Natural killer cell (primary cell): ENCODE measurements at regions not wholly inside any gene's neighbourhood (a gene's known extent, or its start where the extent isn't known, plus 50 kb on each side); places are given as distances from the start of the nearest gene placed in this dataset.

Source experiments
- ATAC-seq, 3 donors: fragments of 150-1000 bp in 2 of 3; fragments of 200-7000 bp in 1 of 3; cut with Tn5 transposase; 1 replicate in 1 of 3; 2 replicates in 2 of 3; pipeline ENCODE4 v1.10.0; 2021; ENCODE audit warnings: mild to moderate bottlenecking in 2 of 3, moderate library complexity in 2 of 3
- DNase-seq, 2 donors: peaks; one replicate each; pipeline versions ENCODE4 v3.0.0 to v3.0.0-alpha.2; 2013 to 2021; ENCODE audit warnings: mixed read lengths in 1 of 2
- H3K27ac ChIP-seq: one replicate; pipeline ENCODE4 v1.5.1; 2013; ENCODE audit warnings: mild to moderate bottlenecking, low read length
- H3K27me3 ChIP-seq: one replicate; pipeline ENCODE4 v1.6.1; 2013; ENCODE audit warnings: low read length; ENCODE audit not compliant: control insufficient read depth, insufficient read depth
- H3K36me3 ChIP-seq: one replicate; pipeline ENCODE4 v1.6.1; 2013; ENCODE audit warnings: low read length; ENCODE audit not compliant: control insufficient read depth, insufficient read depth
- H3K4me1 ChIP-seq: one replicate; pipeline ENCODE4 v1.6.1; 2013; ENCODE audit warnings: low read length; ENCODE audit not compliant: control insufficient read depth, insufficient read depth
- H3K4me3 ChIP-seq: one replicate; pipeline ENCODE4 v1.5.1; 2013; ENCODE audit warnings: low read length
- H3K9me3 ChIP-seq: one replicate; pipeline ENCODE4 v1.6.1; 2013; ENCODE audit warnings: low read length; ENCODE audit not compliant: control insufficient read depth, insufficient read depth
- H3K27ac Mint-ChIP-seq, 2 donors: one replicate each; pipeline ENCODE4 v1.8.0; 2022; ENCODE audit warnings: mild to moderate bottlenecking in 2 of 2, mixed read lengths in 2 of 2, moderate library complexity in 1 of 2
- H3K27me3 Mint-ChIP-seq, 2 donors: one replicate each; pipeline ENCODE4 v1.8.0; 2022; ENCODE audit warnings: low read depth in 2 of 2, mixed read lengths in 2 of 2
- H3K36me3 Mint-ChIP-seq: one replicate; pipeline ENCODE4 v1.8.0; 2022; ENCODE audit warnings: mixed read lengths
- H3K4me1 Mint-ChIP-seq, 2 donors: one replicate each; pipeline ENCODE4 v1.8.0; 2022; ENCODE audit warnings: mixed read lengths in 2 of 2
- H3K4me3 Mint-ChIP-seq: one replicate; pipeline ENCODE4 v1.8.0; 2022; ENCODE audit warnings: mild to moderate bottlenecking, moderate library complexity, mixed read lengths
- H3K9me3 Mint-ChIP-seq, 2 donors: one replicate each; pipeline ENCODE4 v1.8.0; 2022; ENCODE audit warnings: mixed read lengths in 2 of 2
- WGBS: methylation state at CpG from one replicate; pipeline ENCODE4 v1.1.7; 2013; ENCODE audit warnings: missing lambda C conversion rate; ENCODE audit not compliant: insufficient coverage; 5-methylcytosine and 5-hydroxymethylcytosine counted together
- intact Hi-C: fragments of 100-400 bp; cut with micrococcal nuclease; formaldehyde crosslinking; loops from one replicate; pipeline ENCODE4 v1.14.2; 2022
- TF ChIP-seq, protein P1 (sequence below): fragments of 200-600 bp; IDR thresholded peaks from one replicate; pipeline ENCODE4 v1.8.0; 2022; ENCODE audit warnings: antibody characterized with exemption

DNA sequence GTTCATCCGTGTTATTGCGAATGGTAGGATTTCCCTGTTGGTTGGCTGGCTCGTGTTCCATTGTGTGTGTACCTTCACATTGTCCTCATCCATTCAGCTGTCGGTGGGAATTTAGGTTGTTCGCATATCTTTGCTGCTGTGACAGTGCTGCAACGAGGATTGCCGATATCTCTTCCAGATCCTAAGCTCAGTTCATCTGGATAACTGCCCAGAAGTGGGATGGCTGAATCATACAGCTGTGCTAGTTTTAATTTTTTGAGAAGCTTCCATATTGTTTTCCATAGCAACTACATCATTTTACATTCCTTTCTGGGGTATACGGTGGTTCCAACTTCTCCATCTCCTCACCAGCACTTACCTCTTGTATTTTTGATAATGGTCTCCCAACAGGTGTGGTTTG is 292.8 kb upstream of the SFSWAP start:
- Mint-ChIP-seq H3K27me3 (peaks cover 8 to 10% of the 10 kb centered on the region in 2 donors), H3K4me1 (no peaks in the 10 kb centered on the region), H3K36me3 (peaks cover under 1% of the 10 kb centered on the region), H3K9me3 (no peaks in the 10 kb centered on the region), H3K27ac (no peak overlapping the region), H3K4me3 (no peak overlapping the region)
- H3K27ac ChIP-seq, result no peak overlapping the region
- ATAC-seq (no peak), DNase-seq (no peak)
- no peak overlapping the region for H3K4me3 ChIP-seq
- 93% methylated on average over 8 of the region's 8 CpGs for WGBS
- intact Hi-C loops, result no loop called here
- no peaks in the 10 kb centered on the region for H3K9me3 ChIP-seq
- H3K36me3 ChIP-seq, result no peaks in the 10 kb centered on the region
- no peaks in the 10 kb centered on the region for H3K4me1 ChIP-seq
- H3K27me3 ChIP-seq, result no peaks in the 10 kb centered on the region
- TF ChIP-seq, protein P1, sequence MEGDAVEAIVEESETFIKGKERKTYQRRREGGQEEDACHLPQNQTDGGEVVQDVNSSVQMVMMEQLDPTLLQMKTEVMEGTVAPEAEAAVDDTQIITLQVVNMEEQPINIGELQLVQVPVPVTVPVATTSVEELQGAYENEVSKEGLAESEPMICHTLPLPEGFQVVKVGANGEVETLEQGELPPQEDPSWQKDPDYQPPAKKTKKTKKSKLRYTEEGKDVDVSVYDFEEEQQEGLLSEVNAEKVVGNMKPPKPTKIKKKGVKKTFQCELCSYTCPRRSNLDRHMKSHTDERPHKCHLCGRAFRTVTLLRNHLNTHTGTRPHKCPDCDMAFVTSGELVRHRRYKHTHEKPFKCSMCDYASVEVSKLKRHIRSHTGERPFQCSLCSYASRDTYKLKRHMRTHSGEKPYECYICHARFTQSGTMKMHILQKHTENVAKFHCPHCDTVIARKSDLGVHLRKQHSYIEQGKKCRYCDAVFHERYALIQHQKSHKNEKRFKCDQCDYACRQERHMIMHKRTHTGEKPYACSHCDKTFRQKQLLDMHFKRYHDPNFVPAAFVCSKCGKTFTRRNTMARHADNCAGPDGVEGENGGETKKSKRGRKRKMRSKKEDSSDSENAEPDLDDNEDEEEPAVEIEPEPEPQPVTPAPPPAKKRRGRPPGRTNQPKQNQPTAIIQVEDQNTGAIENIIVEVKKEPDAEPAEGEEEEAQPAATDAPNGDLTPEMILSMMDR, result no peak

DNA sequence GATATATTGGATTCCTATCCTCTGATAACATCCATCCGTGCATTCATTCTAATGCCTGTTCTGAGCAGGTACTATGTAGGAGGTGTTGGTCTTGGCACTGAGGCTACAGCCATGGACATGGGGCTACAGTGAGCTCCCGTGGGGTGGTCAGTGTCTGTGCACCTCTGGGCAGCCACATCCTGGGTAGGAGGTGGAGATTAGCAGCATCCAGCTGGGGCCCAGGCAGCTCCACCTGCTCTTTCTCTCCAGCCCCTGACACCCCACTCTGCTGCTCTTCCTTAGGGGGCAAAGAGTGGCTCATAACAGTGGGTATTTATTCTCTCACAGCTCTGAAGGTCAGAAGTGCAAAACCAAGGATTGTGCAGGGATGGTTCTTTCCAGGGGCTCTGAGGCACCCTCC is 292.0 kb upstream of the SFSWAP start:
- Histone ChIP-seq H3K4me1 (no peaks in the 10 kb centered on the region), H3K4me3 (no peak overlapping the region), H3K36me3 (no peaks in the 10 kb centered on the region), H3K27ac (no peak overlapping the region), H3K9me3 (no peaks in the 10 kb centered on the region), H3K27me3 (no peaks in the 10 kb centered on the region)
- Mint-ChIP-seq H3K4me1 (no peaks in the 10 kb centered on the region), H3K36me3 (peaks cover 8% of the 10 kb centered on the region), H3K27ac (no peak overlapping the region), H3K27me3 (peaks cover 11 to 16% of the 10 kb centered on the region in 2 donors), H3K9me3 (peaks cover 0 to under 1% of the 10 kb centered on the region in 2 donors), H3K4me3 (no peak overlapping the region)
- ATAC-seq (no peak), DNase-seq (no peak)
- 88% methylated on average over 2 of the region's 2 CpGs for WGBS
- intact Hi-C loops, result no loop called here
- TF ChIP-seq, protein P1, result no peak

DNA sequence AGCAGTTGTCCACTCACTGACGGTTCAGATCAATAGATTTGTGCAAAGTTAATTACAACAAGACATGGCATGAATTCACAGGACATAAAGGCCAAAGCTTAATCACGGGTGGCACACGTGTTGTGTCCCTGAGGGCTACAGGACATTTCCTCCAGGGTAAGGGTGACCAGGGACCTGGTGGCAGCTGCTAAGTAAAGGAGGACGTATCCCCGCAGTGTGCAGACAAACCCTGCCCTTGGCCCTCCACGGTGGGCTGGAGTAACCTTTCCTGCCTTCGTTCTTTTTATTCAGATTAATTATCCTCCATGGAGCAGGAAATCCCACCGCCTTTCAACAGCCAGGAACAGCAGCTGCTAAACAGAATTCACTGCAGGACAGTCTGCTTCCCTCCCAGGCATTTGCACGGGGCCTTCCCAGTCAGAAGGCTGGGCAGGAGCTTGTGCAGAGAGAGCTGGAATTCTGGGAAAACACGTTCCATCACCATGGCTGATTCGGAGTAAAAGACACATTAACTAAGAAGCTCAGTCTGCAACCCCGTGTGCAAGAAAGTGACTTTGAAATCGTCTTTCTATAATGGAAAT is 289.9 kb upstream of the SFSWAP start:
- H3K27me3 Mint-ChIP-seq, result peaks cover 15 to 21% of the 10 kb centered on the region in 2 donors
- 84% methylated on average over 13 of the region's 13 CpGs for WGBS

More for the DNA sequence above, 289.9 kb upstream of the SFSWAP start:
- no peaks in the 10 kb centered on the region for H3K4me1 ChIP-seq
- no peaks in the 10 kb centered on the region for H3K9me3 ChIP-seq
- Mint-ChIP-seq H3K4me3 (no peak overlapping the region), H3K36me3 (peaks cover 12% of the 10 kb centered on the region), H3K27ac (no peak overlapping the region), H3K4me1 (no peaks in the 10 kb centered on the region), H3K9me3 (peaks cover 0 to 5% of the 10 kb centered on the region in 2 donors)
- TF ChIP-seq, protein P1, result no peak
- H3K4me3 ChIP-seq, result no peak overlapping the region
- H3K36me3 ChIP-seq, result no peaks in the 10 kb centered on the region
- H3K27me3 ChIP-seq, result no peaks in the 10 kb centered on the region
- no peak overlapping the region for H3K27ac ChIP-seq
- intact Hi-C loops, result no loop called here
- DNase-seq, result no peak
- no peak for ATAC-seq
